GM12892 (cell line): ENCODE measurements at regions not wholly inside any gene's neighbourhood (a gene's known extent, or its start where the extent isn't known, plus 50 kb on each side); places are given as distances from the start of the nearest gene placed in this dataset.

Experiments used
- POLR2A ChIP-seq: IDR thresholded peaks from 2 replicates; pipeline ENCODE4 v1.6.1; 2011; ENCODE audit warnings: low read depth, low read length, control low read depth
- POLR2AphosphoS5 ChIP-seq: IDR thresholded peaks from 2 replicates; pipeline ENCODE4 v1.6.1; 2011; ENCODE audit warnings: low read depth, low read length, control low read depth
- TAF1 ChIP-seq: IDR thresholded peaks from 2 replicates; pipeline ENCODE4 v1.6.1; 2011; ENCODE audit warnings: low read depth, mild to moderate bottlenecking, control low read depth, low read length, borderline replicate concordance

DNA sequence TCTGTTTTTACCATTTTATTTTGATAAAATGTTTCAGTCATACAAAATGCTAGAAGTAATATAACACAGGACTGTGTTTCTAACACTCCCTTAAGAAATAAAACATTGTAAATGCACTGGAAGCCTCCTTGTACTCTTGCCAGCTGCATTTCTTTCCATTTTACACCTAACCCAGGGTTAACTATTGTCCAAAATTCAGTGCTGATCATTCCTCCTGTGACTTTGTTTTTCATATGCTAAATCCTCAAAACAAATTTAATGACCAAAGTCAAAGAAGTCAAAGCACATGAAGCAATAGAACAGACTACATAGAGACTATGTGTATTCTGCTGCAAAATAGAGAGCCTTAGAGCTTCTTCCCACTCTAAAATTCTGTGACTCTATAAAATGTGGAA, 420.3 kb upstream of the PRICKLE1 start:
- TF ChIP-seq POLR2AphosphoS5: no peak
- TF ChIP-seq POLR2A: no peak
- no peak for TF ChIP-seq TAF1
